ENCODE measurements at regions not wholly inside any gene's neighbourhood (a gene's known extent, or its start where the extent isn't known, plus 50 kb on each side); places are given as distances from the start of the nearest gene placed in this dataset.
"Not testable (repeated sequence)": the region's sequence is repeated elsewhere in the genome, so short reads cannot be mapped to it uniquely, and the experiment has no call there.

- H3K4me3 ChIP-seq (ENCODE audit: low read depth, low read length), result no peak overlapping the region
- TF ChIP-seq CTCF (IDR thresholded peaks at IDR 0.05; ENCODE audit: borderline replicate concordance, insufficient read depth, low read depth, low read length), result no peak
These were observed 206.6 kb upstream of the DAAM1 start for GRCh38 chr14:58981840-58982239.

GRCh38 chr14:58985786-58986185, 202.7 kb upstream of the DAAM1 start:
- no peak for TF ChIP-seq CTCF (IDR thresholded peaks at IDR 0.05; ENCODE audit: borderline replicate concordance, insufficient read depth, low read depth, low read length)
- H3K4me3 ChIP-seq (ENCODE audit: low read depth, low read length), result no peak overlapping the region

GRCh38 chr14:58987591-58987990, 200.9 kb upstream of the DAAM1 start:
- no peak for TF ChIP-seq CTCF (IDR thresholded peaks at IDR 0.05; ENCODE audit: borderline replicate concordance, insufficient read depth, low read depth, low read length)

GRCh38 chr14:58992935-58993334, 195.5 kb upstream of the DAAM1 start:
- no peak for TF ChIP-seq CTCF (IDR thresholded peaks at IDR 0.05; ENCODE audit: borderline replicate concordance, insufficient read depth, low read depth, low read length)
- H3K4me3 ChIP-seq (ENCODE audit: low read depth, low read length), result no peak overlapping the region

More at GRCh38 chr14:58987591-58987990, 200.9 kb upstream of the DAAM1 start:
- no peak overlapping the region for H3K4me3 ChIP-seq (ENCODE audit: low read depth, low read length)

GRCh38 chr14:58994130-58994529, 194.3 kb upstream of the DAAM1 start:
- no peak for TF ChIP-seq CTCF (IDR thresholded peaks at IDR 0.05; ENCODE audit: borderline replicate concordance, insufficient read depth, low read depth, low read length)
- no peak overlapping the region for H3K4me3 ChIP-seq (ENCODE audit: low read depth, low read length)

- no peak overlapping the region for H3K4me3 ChIP-seq (ENCODE audit: low read depth, low read length)
- no peak for TF ChIP-seq CTCF (IDR thresholded peaks at IDR 0.05; ENCODE audit: borderline replicate concordance, insufficient read depth, low read depth, low read length)
These were observed 184.5 kb upstream of the DAAM1 start for GRCh38 chr14:59004012-59004411.

GRCh38 chr14:59006179-59006578, 182.3 kb upstream of the DAAM1 start:
- not testable (repeated sequence) for H3K4me3 ChIP-seq (ENCODE audit: low read depth, low read length)

GRCh38 chr14:59009967-59010366, 178.5 kb upstream of the DAAM1 start:
- no peak overlapping the region for H3K4me3 ChIP-seq (ENCODE audit: low read depth, low read length)
- TF ChIP-seq CTCF (IDR thresholded peaks at IDR 0.05; ENCODE audit: borderline replicate concordance, insufficient read depth, low read depth, low read length), result no peak

All from GM12875 (cell line).